A673 (cell line): ENCODE measurements at regions not wholly inside any gene's neighbourhood (a gene's known extent, or its start where the extent isn't known, plus 50 kb on each side); places are given as distances from the start of the nearest gene placed in this dataset.
"Not testable (repeated sequence)": the region's sequence is repeated elsewhere in the genome, so short reads cannot be mapped to it uniquely, and the experiment has no call there.

ENCODE experiments used
- EZH2 ChIP-seq: fragments of 200-600 bp; sonication (generic); IDR thresholded peaks from 2 replicates; pipeline ENCODE4 v1.6.1; 2017; ENCODE audit warnings: borderline replicate concordance, low read depth, mild to moderate bottlenecking, mixed read lengths, antibody characterized with exemption, low read length; ENCODE audit not compliant: poor library complexity, severe bottlenecking
- TF ChIP-seq, protein P1 (sequence below): fragments of 300-800, 200-600 bp; sonication (generic); conservative IDR thresholded peaks from 2 replicates; pipeline ENCODE4 v1.5.1; 2017; ENCODE audit warnings: low read depth, mild to moderate bottlenecking, antibody characterized with exemption, low read length, moderate library complexity, mixed read lengths

DNA sequence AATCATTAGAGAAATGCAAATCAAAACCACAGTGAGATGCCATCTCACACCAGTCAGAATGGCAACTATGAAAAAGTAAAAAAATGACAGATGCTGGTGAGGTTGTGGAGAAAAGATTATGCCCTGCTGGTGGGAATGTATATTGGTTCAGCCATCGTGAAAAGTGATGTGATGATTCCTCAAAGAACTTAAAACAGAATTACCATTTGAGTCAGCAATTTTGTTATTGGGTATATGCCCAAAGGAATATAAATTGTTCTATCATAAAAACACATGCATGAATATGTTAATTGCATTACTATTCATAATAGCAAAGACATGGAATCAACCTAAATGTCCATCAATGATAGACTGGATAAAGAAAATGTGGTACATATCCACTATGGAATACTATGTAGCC, 115.1 kb upstream of the OR4E1 start:
- TF ChIP-seq, protein P1, sequence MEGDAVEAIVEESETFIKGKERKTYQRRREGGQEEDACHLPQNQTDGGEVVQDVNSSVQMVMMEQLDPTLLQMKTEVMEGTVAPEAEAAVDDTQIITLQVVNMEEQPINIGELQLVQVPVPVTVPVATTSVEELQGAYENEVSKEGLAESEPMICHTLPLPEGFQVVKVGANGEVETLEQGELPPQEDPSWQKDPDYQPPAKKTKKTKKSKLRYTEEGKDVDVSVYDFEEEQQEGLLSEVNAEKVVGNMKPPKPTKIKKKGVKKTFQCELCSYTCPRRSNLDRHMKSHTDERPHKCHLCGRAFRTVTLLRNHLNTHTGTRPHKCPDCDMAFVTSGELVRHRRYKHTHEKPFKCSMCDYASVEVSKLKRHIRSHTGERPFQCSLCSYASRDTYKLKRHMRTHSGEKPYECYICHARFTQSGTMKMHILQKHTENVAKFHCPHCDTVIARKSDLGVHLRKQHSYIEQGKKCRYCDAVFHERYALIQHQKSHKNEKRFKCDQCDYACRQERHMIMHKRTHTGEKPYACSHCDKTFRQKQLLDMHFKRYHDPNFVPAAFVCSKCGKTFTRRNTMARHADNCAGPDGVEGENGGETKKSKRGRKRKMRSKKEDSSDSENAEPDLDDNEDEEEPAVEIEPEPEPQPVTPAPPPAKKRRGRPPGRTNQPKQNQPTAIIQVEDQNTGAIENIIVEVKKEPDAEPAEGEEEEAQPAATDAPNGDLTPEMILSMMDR = not testable (repeated sequence)
- not testable (repeated sequence) for TF ChIP-seq EZH2
